Fibroblast of lung (primary cell): ENCODE measurements at regions not wholly inside any gene's neighbourhood (a gene's known extent, or its start where the extent isn't known, plus 50 kb on each side); places are given as distances from the start of the nearest gene placed in this dataset.

Experiments used
- DNase-seq, 2 donors: peaks; one replicate each; pipeline versions ENCODE4 v3.0.0 to v3.0.0-alpha.2; 2010; ENCODE audit warnings: low read depth in 2 of 2
- H2AFZ ChIP-seq: 2 replicates; pipeline ENCODE4 v1.5.1; 2012; ENCODE audit warnings: low read length, control low read depth, inconsistent platforms
- H3K27ac ChIP-seq: 2 replicates; pipeline ENCODE4 v1.5.1; 2011; ENCODE audit warnings: low read length, control low read depth; ENCODE audit not compliant: insufficient read depth
- H3K27me3 ChIP-seq: 2 replicates; pipeline ENCODE4 v1.5.1; 2011; ENCODE audit warnings: mild to moderate bottlenecking, low read length; ENCODE audit not compliant: control insufficient read depth, insufficient read depth
- H3K36me3 ChIP-seq: 2 replicates; pipeline ENCODE4 v1.5.1; 2011; ENCODE audit warnings: low read length; ENCODE audit not compliant: control insufficient read depth, insufficient read depth
- H3K4me1 ChIP-seq: 2 replicates; pipeline ENCODE4 v1.5.1; 2011; ENCODE audit warnings: low read length; ENCODE audit not compliant: control insufficient read depth, insufficient read depth; ENCODE audit errors: extremely low read depth
- H3K4me2 ChIP-seq: 2 replicates; pipeline ENCODE4 v1.5.1; 2011; ENCODE audit warnings: low read length, control low read depth; ENCODE audit not compliant: insufficient read depth; ENCODE audit errors: extremely low read depth
- H3K4me3 ChIP-seq, 4 experiments: fragments of 200-600 bp in 1 of 4; sonication (generic) in 1 of 4; replicated peaks in 1 of 4; 2 replicates each; pipeline ENCODE4 v1.5.1; 2011 to 2016; ENCODE audit warnings: low read length in 4 of 4, low read depth in 3 of 4, mild to moderate bottlenecking in 3 of 4, control low read depth in 2 of 4, inconsistent platforms in 1 of 4, mixed read lengths in 1 of 4; ENCODE audit not compliant: insufficient read depth in 1 of 4; ENCODE audit errors: control extremely low read depth in 1 of 4
- H3K79me2 ChIP-seq: 2 replicates; pipeline ENCODE4 v1.5.1; 2012; ENCODE audit warnings: mild to moderate bottlenecking, low read length, inconsistent platforms; ENCODE audit not compliant: control insufficient read depth, insufficient read depth
- H3K9ac ChIP-seq: 2 replicates; pipeline ENCODE4 v1.5.1; 2011; ENCODE audit warnings: mild to moderate bottlenecking, low read length, control low read depth; ENCODE audit not compliant: insufficient read depth
- H3K9me3 ChIP-seq: 2 replicates; pipeline ENCODE4 v1.5.1; 2012; ENCODE audit warnings: low read depth, low read length; ENCODE audit not compliant: control insufficient read depth, insufficient read depth
- H4K20me1 ChIP-seq: 2 replicates; pipeline ENCODE4 v1.5.1; 2011; ENCODE audit warnings: low read length; ENCODE audit not compliant: control insufficient read depth, insufficient read depth; ENCODE audit errors: extremely low read depth
- EZH2 ChIP-seq: IDR thresholded peaks from 2 replicates; pipeline ENCODE4 v1.5.1; 2012; ENCODE audit warnings: low read length, control low read depth, mild to moderate bottlenecking; ENCODE audit errors: missing control alignments
- TF ChIP-seq, protein P1 (sequence below), 2 donors: IDR thresholded peaks in 1 of 2; conservative IDR thresholded peaks in 1 of 2; 1 replicate in 1 of 2; 2 replicates in 1 of 2; pipeline ENCODE4 v1.5.1; 2011 to 2012; ENCODE audit warnings: low read length in 2 of 2, control low read depth in 1 of 2, inconsistent platforms in 1 of 2, low read depth in 1 of 2, mild to moderate bottlenecking in 1 of 2

DNA sequence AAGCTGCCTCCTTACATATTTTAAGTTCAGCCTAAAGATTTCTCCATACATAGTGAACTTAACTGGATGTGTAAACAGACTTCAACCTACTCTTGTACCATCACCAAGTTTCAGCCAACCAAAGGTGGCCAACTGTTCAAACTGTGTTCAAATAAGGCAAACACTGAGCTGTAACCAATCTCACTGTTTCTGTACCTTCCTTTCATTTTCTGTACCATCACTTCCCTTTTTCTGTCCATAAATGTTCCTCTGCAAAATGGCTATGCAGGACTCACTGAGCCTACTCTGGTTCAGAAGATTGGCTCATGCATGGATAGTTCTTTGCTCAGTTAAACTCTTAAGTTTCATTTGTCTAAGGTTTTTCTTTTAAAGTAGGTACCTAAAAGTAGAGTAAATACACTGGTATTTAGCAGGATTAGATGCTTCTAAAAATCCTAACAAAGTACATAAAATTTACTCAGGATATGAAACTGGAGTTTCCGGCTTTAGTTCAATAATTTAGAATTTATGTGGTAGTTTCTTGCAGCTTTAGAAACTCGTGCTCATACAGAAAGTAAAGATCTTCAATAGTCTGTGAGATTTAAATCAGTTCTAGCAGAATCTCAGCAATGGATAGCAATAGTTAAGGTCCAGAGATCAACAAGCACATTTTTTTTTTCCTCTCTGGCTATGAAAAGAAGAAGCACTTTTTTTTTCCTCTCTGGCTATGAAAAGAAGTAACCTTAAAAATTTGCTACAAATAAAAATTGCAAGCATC is 282.0 kb upstream of the PPFIA2 start:
- H3K79me2 ChIP-seq: no peaks in the 10 kb centered on the region
- H3K27ac ChIP-seq: no peak overlapping the region
- no peaks in the 10 kb centered on the region for H3K36me3 ChIP-seq
- no peaks in the 10 kb centered on the region for H3K9me3 ChIP-seq
- H3K4me1 ChIP-seq: no peaks in the 10 kb centered on the region
- H3K4me2 ChIP-seq: no peak overlapping the region
- no peaks in the 10 kb centered on the region for H3K27me3 ChIP-seq
- DNase-seq: no peak
- no peaks in the 10 kb centered on the region for H4K20me1 ChIP-seq
- TF ChIP-seq EZH2: no peak
- TF ChIP-seq, protein P1, sequence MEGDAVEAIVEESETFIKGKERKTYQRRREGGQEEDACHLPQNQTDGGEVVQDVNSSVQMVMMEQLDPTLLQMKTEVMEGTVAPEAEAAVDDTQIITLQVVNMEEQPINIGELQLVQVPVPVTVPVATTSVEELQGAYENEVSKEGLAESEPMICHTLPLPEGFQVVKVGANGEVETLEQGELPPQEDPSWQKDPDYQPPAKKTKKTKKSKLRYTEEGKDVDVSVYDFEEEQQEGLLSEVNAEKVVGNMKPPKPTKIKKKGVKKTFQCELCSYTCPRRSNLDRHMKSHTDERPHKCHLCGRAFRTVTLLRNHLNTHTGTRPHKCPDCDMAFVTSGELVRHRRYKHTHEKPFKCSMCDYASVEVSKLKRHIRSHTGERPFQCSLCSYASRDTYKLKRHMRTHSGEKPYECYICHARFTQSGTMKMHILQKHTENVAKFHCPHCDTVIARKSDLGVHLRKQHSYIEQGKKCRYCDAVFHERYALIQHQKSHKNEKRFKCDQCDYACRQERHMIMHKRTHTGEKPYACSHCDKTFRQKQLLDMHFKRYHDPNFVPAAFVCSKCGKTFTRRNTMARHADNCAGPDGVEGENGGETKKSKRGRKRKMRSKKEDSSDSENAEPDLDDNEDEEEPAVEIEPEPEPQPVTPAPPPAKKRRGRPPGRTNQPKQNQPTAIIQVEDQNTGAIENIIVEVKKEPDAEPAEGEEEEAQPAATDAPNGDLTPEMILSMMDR (conservative IDR thresholded peaks at IDR 0.05 in 1 of 2, IDR thresholded peaks at IDR 0.05 in 1 of 2; ENCODE audit: low read depth in 1 of 2, low read length in 2 of 2): no peak
- H2AFZ ChIP-seq: no peak overlapping the region
- no peak overlapping the region for H3K4me3 ChIP-seq
- no peak overlapping the region for H3K9ac ChIP-seq

DNA sequence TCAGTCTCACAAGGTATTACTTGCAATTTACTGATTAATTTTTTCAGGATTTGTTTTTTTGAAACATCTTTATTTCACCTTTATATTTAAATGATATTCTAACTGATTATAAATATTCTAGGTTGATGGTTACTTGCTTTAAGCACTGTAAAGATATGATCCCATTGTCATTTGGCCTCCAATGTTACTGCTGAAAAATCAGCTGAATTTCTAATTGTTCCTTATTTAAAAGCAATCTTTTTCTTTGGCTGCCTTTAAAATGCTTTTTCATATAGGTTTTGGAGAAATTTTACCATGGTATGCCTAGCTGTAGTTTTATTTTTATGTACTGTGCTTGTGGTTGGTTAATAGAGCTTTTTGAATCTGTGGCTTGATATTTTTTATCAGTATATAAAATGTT is 275.6 kb upstream of the PPFIA2 start:
- TF ChIP-seq, protein P1 (conservative IDR thresholded peaks at IDR 0.05 in 1 of 2, IDR thresholded peaks at IDR 0.05 in 1 of 2; ENCODE audit: low read depth in 1 of 2, low read length in 2 of 2): no peak
- no peak for TF ChIP-seq EZH2
- H3K27ac ChIP-seq: no peak overlapping the region
- H3K9me3 ChIP-seq: no peaks in the 10 kb centered on the region
- H2AFZ ChIP-seq: no peak overlapping the region
- no peaks in the 10 kb centered on the region for H3K27me3 ChIP-seq
- H4K20me1 ChIP-seq: no peaks in the 10 kb centered on the region
- H3K9ac ChIP-seq: no peak overlapping the region
- no peak overlapping the region for H3K4me2 ChIP-seq
- H3K4me1 ChIP-seq: no peaks in the 10 kb centered on the region
- no peak overlapping the region for H3K4me3 ChIP-seq
- DNase-seq: no peak
- H3K79me2 ChIP-seq: no peaks in the 10 kb centered on the region
- no peaks in the 10 kb centered on the region for H3K36me3 ChIP-seq

DNA sequence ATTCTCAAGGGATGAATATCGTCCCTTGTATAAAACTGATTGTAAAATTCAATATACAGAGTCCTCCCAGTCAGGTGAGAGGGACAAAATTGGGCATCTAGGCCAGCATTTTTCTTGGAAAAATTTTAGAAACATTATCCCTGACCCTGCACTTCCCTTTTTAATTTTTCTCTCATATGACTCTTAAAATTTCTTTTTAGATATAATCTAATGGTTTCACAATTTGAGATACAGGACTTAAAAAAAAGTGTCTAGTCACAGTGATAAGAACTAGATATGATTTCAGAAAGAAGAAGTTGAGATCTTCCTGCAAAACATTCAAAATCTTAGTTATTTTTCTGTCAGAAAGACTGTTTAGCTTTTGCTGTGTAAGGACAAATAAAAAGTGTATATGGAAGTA is 270.8 kb upstream of the PPFIA2 start:
- H3K36me3 ChIP-seq: no peaks in the 10 kb centered on the region
- TF ChIP-seq, protein P1 (conservative IDR thresholded peaks at IDR 0.05 in 1 of 2, IDR thresholded peaks at IDR 0.05 in 1 of 2; ENCODE audit: low read depth in 1 of 2, low read length in 2 of 2): no peak
- TF ChIP-seq EZH2: no peak
- no peaks in the 10 kb centered on the region for H3K79me2 ChIP-seq

More for the DNA sequence above, 270.8 kb upstream of the PPFIA2 start:
- Histone ChIP-seq H3K27me3 (no peaks in the 10 kb centered on the region), H3K9ac (no peak overlapping the region), H3K27ac (no peak overlapping the region), H3K9me3 (no peaks in the 10 kb centered on the region), H3K4me2 (no peak overlapping the region), H3K4me1 (no peaks in the 10 kb centered on the region), H4K20me1 (no peaks in the 10 kb centered on the region), H2AFZ (no peak overlapping the region), H3K4me3 (no peak overlapping the region)
- DNase-seq: no peak
